ENCODE measurements at regions not wholly inside any gene's neighbourhood (a gene's known extent, or its start where the extent isn't known, plus 50 kb on each side); places are given as distances from the start of the nearest gene placed in this dataset.

DNA sequence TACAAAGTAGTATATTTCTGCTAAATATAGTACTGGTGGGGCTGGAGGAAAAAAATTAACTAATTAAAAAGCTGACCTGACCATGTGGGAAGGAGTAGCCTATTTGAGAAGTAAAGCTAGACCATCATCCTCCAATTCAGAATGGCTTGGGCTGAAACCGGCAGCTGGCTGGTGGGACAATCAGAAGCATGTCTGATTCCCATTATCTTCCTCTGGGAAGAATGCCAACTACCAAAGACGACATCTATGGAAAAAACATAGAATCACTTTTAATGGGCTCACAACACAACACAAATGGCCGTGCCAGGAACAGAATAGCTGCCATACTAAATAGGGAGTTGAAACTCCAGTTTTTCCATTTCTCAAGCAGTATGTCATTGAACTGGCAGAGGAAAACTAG, 120.4 kb upstream of the FREM2 start:
- TF ChIP-seq CTCF (optimal IDR thresholded peaks at IDR 0.05 in 1 of 3, IDR thresholded peaks at IDR 0.05 in 1 of 3, conservative IDR thresholded peaks at IDR 0.05 in 1 of 3; ENCODE audit: extremely low read depth in 1 of 3, insufficient read depth in 2 of 3, low read length in 3 of 3) = no peak
- TF ChIP-seq EZH2 (IDR thresholded peaks at IDR 0.05; ENCODE audit: low read length) = no peak
